Hematopoietic multipotent progenitor cell treated with erythropoietin and hydrocortisone succinate and interleukin-3 and kit ligand, for 15 days (in vitro differentiated cells): ENCODE measurements at regions not wholly inside any gene's neighbourhood (a gene's known extent, or its start where the extent isn't known, plus 50 kb on each side); places are given as distances from the start of the nearest gene placed in this dataset.
"Not testable (repeated sequence)": the region's sequence is repeated elsewhere in the genome, so short reads cannot be mapped to it uniquely, and the experiment has no call there.

ENCODE experiments used
- DNase-seq: peaks from one replicate; pipeline ENCODE4 v3.0.0-alpha.2; 2015; ENCODE audit warnings: low spot score

DNA sequence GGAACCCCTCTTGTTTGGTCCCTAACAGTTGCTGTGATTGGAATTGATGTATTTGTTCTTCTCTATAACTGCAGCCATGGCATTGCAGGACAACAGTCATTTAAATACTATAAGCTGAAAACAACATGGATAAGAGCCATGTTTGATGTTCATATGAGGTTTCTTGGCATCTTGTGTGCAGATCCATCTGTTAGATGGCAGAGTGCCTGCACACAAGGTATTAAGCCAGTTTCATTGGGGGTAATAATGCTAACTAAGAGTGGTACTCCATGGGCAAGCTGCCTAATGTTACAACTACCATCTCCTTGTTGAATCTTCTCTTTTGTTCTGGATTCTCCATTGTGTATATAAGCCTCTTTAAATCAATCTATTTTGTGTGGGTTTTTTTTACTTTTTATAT, 206.0 kb upstream of the CHORDC1 start:
- DNase-seq, result no peak

DNA sequence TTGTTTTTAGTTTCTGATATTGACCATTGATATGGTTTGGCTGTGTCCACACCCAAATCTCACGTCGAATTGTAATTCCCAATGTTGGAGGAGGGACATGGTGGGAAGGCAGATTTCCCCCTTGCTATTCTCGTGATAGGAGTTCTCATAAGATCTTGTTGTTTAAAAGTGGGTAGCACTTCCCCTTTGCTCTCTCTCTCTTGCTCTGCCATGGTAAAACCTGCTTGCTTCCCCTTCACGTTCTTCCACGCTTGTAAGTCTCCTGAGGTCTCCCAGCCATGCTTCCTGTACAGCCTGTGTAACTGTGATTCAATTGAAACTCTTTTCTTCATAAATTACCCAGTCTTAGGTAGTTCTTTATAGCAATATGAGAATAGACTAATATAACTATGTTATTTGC, 203.6 kb upstream of the CHORDC1 start:
- DNase-seq, result no peak

DNA sequence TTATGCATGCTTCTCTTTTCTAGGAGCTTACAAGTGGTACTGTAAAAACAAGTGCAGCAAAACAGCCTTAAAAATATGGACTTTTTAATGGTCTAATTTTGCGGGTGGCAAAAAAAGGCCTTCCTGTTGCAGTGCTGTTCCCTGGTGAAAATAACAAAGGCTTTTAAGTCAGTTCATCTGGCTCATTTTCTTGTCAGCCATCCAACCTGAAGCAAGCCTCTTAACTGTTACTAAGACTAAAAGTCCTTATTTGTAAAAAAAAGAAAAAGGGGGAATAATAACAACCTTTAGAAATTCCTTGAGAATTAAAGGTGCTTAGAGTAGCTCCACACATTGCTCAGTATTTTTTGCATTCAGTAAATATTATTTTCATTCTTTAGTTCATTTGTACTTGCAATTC, 200.5 kb upstream of the CHORDC1 start:
- DNase-seq, result no peak

GRCh38 chr11:90422787-90423186, 199.9 kb upstream of the CHORDC1 start:
- not testable (repeated sequence) for DNase-seq

- DNase-seq, result no peak
These were observed 191.4 kb upstream of the CHORDC1 start for GRCh38 chr11:90414221-90414620.

- no peak for DNase-seq
These were observed 184.5 kb upstream of the CHORDC1 start for GRCh38 chr11:90407350-90407749.

DNA sequence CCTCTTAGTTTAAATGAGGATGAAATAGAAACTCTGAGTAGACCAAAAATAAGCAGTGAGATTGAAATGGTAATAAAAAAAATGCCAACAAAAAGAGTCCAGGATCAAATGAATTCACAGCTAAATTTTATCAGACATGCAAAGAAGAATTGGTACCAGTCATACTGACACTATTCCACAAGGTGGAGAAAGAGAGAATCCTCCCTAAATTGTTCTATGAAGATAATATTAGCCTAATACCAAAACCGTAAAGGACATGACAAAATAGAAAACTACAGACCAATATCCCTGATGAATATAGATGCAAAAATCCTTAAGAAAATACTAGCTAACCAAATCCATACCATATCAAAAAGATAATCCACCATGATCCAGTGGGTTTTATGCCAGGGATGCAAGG, 169.8 kb upstream of the CHORDC1 start:
- DNase-seq, result no peak

DNA sequence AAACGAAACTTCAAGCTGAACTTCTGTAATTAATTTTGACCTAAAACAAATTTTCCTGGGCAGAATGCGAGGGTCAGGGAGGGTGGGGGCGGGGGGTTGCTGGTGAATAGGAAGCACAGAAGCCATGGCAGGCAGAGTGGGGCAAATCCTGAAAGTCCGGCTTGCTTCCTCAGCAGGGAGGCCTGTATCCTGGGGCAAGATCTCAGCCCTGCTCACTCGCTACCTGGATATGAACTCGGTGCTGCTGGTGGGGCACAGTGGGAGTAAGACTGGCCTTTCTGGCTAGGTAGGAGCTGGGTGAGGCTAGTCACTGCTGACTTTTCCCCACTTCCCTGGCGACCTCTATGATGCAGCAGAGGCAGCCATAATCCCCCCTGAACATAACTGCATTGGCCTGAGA, 168.9 kb upstream of the CHORDC1 start:
- no peak for DNase-seq

- DNase-seq, result no peak
These were observed 157.4 kb upstream of the CHORDC1 start for GRCh38 chr11:90380206-90380605.

DNA sequence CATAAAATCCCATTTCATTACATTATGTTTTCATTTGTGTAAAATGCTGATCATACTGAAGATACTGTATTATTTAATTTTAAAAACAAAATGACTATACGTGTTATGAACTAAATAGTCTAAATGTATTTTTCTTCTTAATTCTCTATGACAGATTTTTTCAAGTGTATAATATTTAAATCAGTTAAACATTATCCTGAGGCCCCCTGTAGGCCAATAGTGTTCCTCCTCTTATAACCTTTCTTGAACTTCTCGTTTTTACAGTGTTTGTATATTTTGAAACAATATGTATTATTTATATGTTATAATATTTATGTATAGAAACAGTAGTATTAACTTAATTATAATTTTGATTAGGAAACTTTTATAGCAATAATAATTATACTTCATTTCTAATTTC, 151.1 kb upstream of the CHORDC1 start:
- DNase-seq, result no peak

DNA sequence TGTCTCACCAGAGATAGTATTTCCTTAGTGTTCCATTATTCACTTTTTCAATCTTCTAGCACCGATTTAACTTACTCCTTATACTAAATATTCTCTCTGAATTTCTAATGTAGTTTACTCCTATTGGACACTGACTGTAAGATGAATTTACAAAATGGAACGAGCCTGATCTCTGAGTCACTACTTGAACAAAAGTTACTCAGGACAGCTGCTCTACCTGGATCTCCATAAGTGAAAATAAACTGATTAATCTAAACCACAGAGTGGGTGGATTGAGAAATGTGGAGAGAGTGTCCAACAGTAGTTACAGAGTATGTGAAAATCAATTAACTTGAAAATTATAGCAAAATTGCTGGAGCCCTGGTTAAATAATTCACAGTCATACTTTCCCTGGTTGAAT, 141.7 kb upstream of the CHORDC1 start:
- DNase-seq, result no peak

GRCh38 chr11:90363739-90364138, 140.9 kb upstream of the CHORDC1 start:
- no peak for DNase-seq

DNA sequence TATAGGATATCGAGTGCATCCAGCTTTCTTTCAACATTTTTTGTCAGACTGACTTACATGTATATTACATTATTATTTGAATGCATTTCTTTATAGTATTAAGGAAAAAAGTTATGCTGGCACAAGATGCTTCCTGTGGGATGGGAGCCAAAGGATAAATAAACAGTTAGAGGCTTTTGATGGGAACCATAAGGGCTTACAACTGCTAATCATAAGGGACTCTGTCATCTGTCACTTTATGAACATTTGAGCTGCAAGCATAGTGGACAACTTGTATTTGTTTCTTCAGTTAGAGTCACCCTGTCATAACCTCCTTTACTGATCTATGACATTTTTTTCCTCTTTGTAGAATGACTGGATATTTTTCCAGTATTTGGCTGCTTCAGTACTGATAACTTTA, 132.4 kb upstream of the CHORDC1 start:
- DNase-seq, result no peak

- no peak for DNase-seq
These were observed 126.9 kb upstream of the CHORDC1 start for GRCh38 chr11:90349731-90350130.

- DNase-seq, result no peak
These were observed 121.7 kb upstream of the CHORDC1 start for GRCh38 chr11:90344546-90344945.

DNA sequence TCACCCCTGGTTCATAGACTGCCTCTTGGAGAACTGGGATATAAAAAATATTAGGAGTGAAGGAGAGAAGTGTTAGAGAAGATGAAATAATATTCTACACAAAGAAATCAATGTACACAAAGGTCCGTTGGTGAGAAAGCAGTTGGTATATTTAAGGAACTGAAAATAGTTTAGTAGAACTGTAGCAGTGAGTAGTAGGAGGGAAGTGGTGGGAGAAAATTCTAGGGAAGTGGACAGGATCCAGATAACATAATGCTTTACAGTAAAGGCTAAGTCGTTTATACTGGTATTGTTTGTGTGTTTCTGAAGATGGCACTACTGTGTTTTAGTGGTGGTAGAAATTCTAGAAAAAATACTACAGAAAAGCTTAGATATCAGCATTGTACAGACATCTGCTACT, 120.8 kb upstream of the CHORDC1 start:
- DNase-seq, result no peak

GRCh38 chr11:90341986-90342385, 119.1 kb upstream of the CHORDC1 start:
- DNase-seq, result no peak

DNA sequence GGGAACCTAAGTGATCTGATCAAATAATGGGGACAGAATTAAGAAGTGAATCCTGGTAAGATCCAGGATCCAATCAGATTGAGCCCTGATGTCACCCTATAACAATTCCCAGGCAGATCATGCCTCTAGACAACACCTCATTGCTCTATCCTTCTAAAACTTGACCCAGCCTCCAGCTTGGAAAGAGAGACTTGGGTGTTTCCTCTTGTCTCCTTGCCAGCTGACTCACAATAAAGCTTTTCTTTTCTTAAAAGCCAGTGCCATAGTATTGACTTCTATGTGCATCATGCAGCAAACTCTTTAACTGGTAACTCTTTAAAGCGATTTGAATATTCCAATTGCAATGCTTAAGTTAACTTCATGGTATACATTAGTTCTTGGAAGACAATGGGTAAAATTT, 109.6 kb upstream of the CHORDC1 start:
- DNase-seq, result no peak

- no peak for DNase-seq
These were observed 107.8 kb upstream of the CHORDC1 start for GRCh38 chr11:90330632-90331031.

DNA sequence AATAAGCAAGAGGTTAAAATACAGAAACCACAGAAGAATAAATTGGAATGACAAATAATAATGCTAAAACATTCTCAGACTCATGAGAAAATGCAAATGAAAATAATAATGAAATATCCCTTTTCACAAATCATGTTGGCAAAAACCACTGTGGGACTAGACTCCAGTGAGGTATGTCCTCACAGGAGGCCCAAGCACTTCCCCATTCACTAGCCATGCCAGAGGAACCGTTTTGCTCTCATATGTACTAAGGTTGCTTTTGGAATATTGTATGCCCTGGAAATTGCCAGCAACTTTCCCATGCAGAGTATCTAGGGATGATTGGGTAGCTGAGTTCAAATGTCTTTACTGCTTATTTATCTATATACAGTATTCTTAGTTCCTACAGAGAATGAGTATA, 106.2 kb upstream of the CHORDC1 start:
- DNase-seq, result no peak

GRCh38 chr11:90326647-90327046, 103.8 kb upstream of the CHORDC1 start:
- DNase-seq, result no peak

GRCh38 chr11:90323289-90323688, 100.4 kb upstream of the CHORDC1 start:
- DNase-seq, result no peak

DNA sequence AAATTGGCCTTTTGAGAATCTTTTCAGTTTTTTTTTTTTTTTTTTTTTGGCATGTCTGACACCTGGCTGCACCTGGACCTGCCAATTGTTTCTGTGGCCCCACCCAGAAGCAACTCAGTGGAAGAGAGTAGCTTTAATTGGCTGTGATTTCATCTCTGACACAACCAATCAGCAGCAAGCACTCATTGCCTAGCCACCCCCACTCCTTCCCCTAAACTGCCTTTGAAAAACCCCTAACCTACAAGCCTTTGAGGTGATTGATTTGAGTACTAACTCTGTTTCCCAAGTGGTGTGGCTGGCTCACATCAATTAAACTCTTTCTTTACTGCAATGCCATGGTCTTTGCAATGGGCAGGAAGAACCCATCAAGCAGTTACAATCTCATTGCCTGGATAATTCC, 98.2 kb upstream of the CHORDC1 start:
- DNase-seq, result no peak

GRCh38 chr11:90318651-90319050, 95.8 kb upstream of the CHORDC1 start:
- no peak for DNase-seq

GRCh38 chr11:90310210-90310609, 87.4 kb upstream of the CHORDC1 start:
- DNase-seq, result no peak
